HUES6 (cell line): ENCODE measurements at regions not wholly inside any gene's neighbourhood (a gene's known extent, or its start where the extent isn't known, plus 50 kb on each side); places are given as distances from the start of the nearest gene placed in this dataset.
"Not testable (repeated sequence)": the region's sequence is repeated elsewhere in the genome, so short reads cannot be mapped to it uniquely, and the experiment has no call there.

Source experiments
- H3K27ac ChIP-seq: 2 replicates; pipeline ENCODE4 v1.7.0; 2013; ENCODE audit warnings: low read depth, mild to moderate bottlenecking, low read length, inconsistent platforms
- H3K27me3 ChIP-seq: 2 replicates; pipeline ENCODE4 v1.6.1; 2013; ENCODE audit warnings: low read length; ENCODE audit not compliant: control insufficient read depth, insufficient read depth
- H3K36me3 ChIP-seq: 2 replicates; pipeline ENCODE4 v1.6.1; 2013; ENCODE audit warnings: low read length; ENCODE audit not compliant: control insufficient read depth, insufficient read depth
- H3K4me1 ChIP-seq: 2 replicates; pipeline ENCODE4 v1.6.1; 2013; ENCODE audit warnings: low read length; ENCODE audit not compliant: control insufficient read depth, insufficient read depth
- H3K4me3 ChIP-seq: 2 replicates; pipeline ENCODE4 v1.5.1; 2013; ENCODE audit warnings: low read depth, low read length
- H3K9ac ChIP-seq: one replicate; pipeline ENCODE4 v1.6.1; 2013; ENCODE audit warnings: mild to moderate bottlenecking, low read length
- H3K9me3 ChIP-seq: 2 replicates; pipeline ENCODE4 v1.6.1; 2013; ENCODE audit warnings: low read depth, low read length; ENCODE audit not compliant: control insufficient read depth, insufficient read depth

- not testable (repeated sequence) for H3K36me3 ChIP-seq, H3K9ac ChIP-seq, H3K9me3 ChIP-seq, H3K27me3 ChIP-seq, H3K27ac ChIP-seq, H3K4me1 ChIP-seq, H3K4me3 ChIP-seq
Measured at GRCh38 chr3:184457784-184458377, 78.0 kb downstream of the CHRD start.

- H3K27ac ChIP-seq = no peak overlapping the region
Measured at GRCh38 chr3:184459355-184459754, 79.5 kb downstream of the CHRD start.

GRCh38 chr3:184460276-184460675 is 80.4 kb downstream of the CHRD start:
- no peaks in the 10 kb centered on the region for H3K4me1 ChIP-seq
- H3K9ac ChIP-seq = no peak overlapping the region
- H3K36me3 ChIP-seq = no peaks in the 10 kb centered on the region
- H3K4me3 ChIP-seq = no peak overlapping the region
- H3K27ac ChIP-seq = no peak overlapping the region
- peaks cover 9% of the 10 kb centered on the region for H3K9me3 ChIP-seq
- H3K27me3 ChIP-seq = no peaks in the 10 kb centered on the region; the same call in 1 of the 2 replicates

More at GRCh38 chr3:184459355-184459754, 79.5 kb downstream of the CHRD start:
- Histone ChIP-seq H3K36me3 (no peaks in the 10 kb centered on the region), H3K27me3 (no peaks in the 10 kb centered on the region; the same call in 1 of the 2 replicates), H3K4me3 (no peak overlapping the region), H3K9ac (no peak overlapping the region), H3K9me3 (peaks cover 9% of the 10 kb centered on the region), H3K4me1 (no peaks in the 10 kb centered on the region)

GRCh38 chr3:184461219-184461618 is 81.4 kb downstream of the CHRD start:
- Histone ChIP-seq H3K27ac (no peak overlapping the region), H3K9ac (no peak overlapping the region), H3K4me1 (no peaks in the 10 kb centered on the region), H3K9me3 (peaks cover 9% of the 10 kb centered on the region), H3K4me3 (no peak overlapping the region), H3K36me3 (no peaks in the 10 kb centered on the region), H3K27me3 (no peaks in the 10 kb centered on the region; the same call in 1 of the 2 replicates)

DNA sequence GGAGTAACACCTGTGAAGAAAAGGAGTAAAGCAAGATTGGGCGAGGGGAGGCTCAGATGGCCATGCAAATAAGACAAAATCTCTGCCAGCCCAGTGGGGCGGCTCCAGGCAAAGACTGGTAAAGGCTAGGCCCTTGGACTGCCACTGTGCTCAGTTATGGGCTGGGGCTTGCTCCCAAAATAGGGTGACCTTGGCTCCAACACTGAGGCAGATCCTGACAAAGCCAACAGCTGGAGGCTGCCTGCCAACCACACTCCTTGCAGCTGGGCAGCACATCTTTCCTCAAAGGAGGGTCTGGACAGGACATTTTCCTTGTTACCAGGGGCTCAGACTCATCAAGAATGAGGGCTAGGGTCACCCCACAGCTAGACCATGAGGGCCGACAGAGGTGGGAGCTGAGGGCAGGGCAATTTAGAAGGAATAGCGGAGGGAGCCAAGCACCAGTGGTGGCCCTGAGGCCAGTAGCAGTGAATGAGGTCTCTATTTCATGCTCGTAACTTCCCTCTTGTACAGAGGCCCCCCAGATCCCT is 86.1 kb downstream of the CHRD start:
- H3K9me3 ChIP-seq = no peaks in the 10 kb centered on the region
- no peaks in the 10 kb centered on the region for H3K36me3 ChIP-seq
- H3K9ac ChIP-seq = no peak overlapping the region
- H3K4me1 ChIP-seq = peaks cover 2% of the 10 kb centered on the region
- H3K27me3 ChIP-seq = no peaks in the 10 kb centered on the region; the same call in 1 of the 2 replicates
- H3K4me3 ChIP-seq = no peak overlapping the region
- H3K27ac ChIP-seq = no peak overlapping the region

GRCh38 chr3:184466413-184466960 is 86.6 kb downstream of the CHRD start:
- H3K4me1 ChIP-seq = peaks cover 2% of the 10 kb centered on the region
- no peaks in the 10 kb centered on the region; the same call in 1 of the 2 replicates for H3K27me3 ChIP-seq
- no peak overlapping the region for H3K9ac ChIP-seq
- H3K36me3 ChIP-seq = no peaks in the 10 kb centered on the region
- no peak overlapping the region for H3K27ac ChIP-seq
- no peaks in the 10 kb centered on the region for H3K9me3 ChIP-seq
- no peak overlapping the region for H3K4me3 ChIP-seq

DNA sequence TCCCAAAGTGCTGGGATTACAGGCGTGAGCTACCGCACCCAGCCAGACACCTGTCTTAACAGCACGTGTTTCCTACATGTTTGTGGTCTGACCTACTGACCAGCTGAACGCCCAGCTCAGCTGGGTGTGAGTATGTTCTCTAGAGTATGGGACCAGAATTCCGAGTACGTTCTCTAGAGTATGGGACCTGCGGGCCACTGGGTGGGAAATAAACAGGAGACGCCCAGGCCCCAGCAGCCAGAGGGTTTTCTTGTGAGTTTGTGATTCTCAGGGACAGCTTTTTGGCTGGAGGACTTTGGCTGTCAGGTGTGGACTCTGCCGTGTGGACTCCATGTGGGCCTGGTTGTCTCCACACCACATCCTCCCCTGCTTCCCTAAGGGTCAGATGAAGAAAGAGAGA is 87.3 kb downstream of the CHRD start:
- H3K9ac ChIP-seq = no peak overlapping the region
- H3K9me3 ChIP-seq = no peaks in the 10 kb centered on the region
- H3K27me3 ChIP-seq = no peaks in the 10 kb centered on the region
- peaks cover 2% of the 10 kb centered on the region for H3K4me1 ChIP-seq
- no peaks in the 10 kb centered on the region for H3K36me3 ChIP-seq
- H3K4me3 ChIP-seq = no peak overlapping the region
- H3K27ac ChIP-seq = no peak overlapping the region

DNA sequence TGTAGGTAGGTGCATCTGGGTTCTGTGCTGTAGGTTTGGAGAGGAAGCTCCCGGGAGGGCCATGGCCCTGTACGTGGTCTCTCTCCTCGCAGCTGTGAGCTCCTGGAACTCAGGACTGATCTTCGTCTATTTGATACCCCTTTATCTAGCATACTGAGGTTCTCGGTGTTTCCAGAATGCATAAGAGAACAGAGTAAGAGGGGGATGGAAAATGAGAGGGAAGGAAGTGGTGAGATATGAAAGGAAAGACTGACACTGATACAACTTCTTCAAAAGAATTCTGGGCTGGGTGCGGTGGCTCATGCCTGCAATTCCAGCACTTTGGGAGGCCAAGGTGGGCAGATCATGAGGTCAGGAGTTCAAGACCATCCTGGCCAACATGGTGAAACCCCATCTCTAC is 90.7 kb downstream of the CHRD start:
- Histone ChIP-seq H3K9ac (no peak overlapping the region), H3K36me3 (no peaks in the 10 kb centered on the region), H3K4me3 (no peak overlapping the region), H3K9me3 (no peaks in the 10 kb centered on the region), H3K4me1 (peaks cover 2% of the 10 kb centered on the region), H3K27me3 (no peaks in the 10 kb centered on the region), H3K27ac (no peak overlapping the region)

GRCh38 chr3:184471439-184471838 is 90.1 kb upstream of the EPHB3 start:
- Histone ChIP-seq H3K4me1 (peaks cover 2% of the 10 kb centered on the region), H3K4me3 (no peak overlapping the region)

DNA sequence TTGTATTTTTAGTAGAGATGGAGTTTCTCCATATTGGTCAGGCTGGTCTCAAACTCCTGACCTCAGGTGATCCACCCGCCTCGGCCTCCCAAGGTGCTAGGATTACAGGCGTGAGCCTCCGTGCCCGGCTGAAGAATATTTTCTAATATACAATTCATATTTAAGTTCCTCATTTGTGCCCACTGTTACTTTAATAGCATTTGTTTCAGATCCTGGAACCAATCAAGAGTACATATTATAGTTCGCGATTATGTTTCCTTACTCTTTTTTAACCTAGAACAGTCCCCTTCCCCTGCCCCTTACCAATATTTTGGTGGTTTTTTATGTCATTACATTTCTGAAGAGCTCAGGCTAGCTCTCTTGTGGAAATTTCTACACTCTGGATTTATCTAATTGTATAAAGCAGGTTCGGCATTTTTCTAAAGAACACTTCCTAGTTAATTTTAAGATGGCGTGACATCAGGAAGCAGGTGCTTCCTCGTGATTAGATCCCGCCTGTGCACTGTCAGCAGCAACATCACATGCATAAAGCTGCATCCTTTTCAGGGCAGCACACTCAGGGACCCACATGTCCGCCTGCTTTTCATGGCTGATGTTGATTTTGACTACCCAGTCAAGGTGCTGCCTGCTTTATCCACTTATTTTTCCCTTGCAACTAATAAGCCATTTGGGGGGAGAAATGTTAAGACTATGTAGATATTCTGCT is 88.7 kb upstream of the EPHB3 start:
- H3K27me3 ChIP-seq = no peaks in the 10 kb centered on the region
- H3K4me1 ChIP-seq = peaks cover 2% of the 10 kb centered on the region; the same call in 1 of the 2 replicates
- H3K36me3 ChIP-seq = no peaks in the 10 kb centered on the region

More at GRCh38 chr3:184471439-184471838, 90.1 kb upstream of the EPHB3 start:
- Histone ChIP-seq H3K9me3 (no peaks in the 10 kb centered on the region), H3K9ac (no peak overlapping the region), H3K36me3 (no peaks in the 10 kb centered on the region), H3K27ac (no peak overlapping the region), H3K27me3 (no peaks in the 10 kb centered on the region)

DNA sequence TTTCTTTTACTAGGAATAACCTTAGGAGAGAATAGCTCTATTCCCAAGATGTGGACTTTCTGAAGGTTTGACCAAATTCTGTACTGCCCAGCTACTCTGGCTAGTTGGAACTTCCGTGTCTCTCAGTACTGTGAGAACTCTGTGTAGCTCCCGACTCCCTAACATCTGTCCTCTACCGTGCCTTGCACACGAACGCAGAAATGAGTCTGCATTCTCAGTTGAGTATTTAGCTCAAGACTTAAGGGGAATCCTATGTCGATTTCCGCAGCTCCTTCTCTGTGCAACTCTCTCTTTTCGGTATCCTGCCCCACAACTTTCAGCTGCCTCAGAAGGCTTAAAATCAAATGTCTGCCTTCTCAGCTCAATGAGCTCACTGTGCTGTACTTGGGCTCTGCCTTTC is 86.7 kb upstream of the EPHB3 start:
- H3K27ac ChIP-seq = no peak overlapping the region
- no peaks in the 10 kb centered on the region for H3K36me3 ChIP-seq
- H3K9ac ChIP-seq = no peak overlapping the region
- no peaks in the 10 kb centered on the region for H3K9me3 ChIP-seq
- no peaks in the 10 kb centered on the region for H3K4me1 ChIP-seq
- H3K4me3 ChIP-seq = no peak overlapping the region
- H3K27me3 ChIP-seq = no peaks in the 10 kb centered on the region

More for the DNA sequence above, 88.7 kb upstream of the EPHB3 start:
- Histone ChIP-seq H3K27ac (no peak overlapping the region), H3K9me3 (no peaks in the 10 kb centered on the region), H3K9ac (no peak overlapping the region), H3K4me3 (no peak overlapping the region)
